PC-3 (cell line): ENCODE measurements at regions not wholly inside any gene's neighbourhood (a gene's known extent, or its start where the extent isn't known, plus 50 kb on each side); places are given as distances from the start of the nearest gene placed in this dataset.

Source experiments
- EZH2 ChIP-seq: fragments of 300-600 bp; sonication (generic); IDR thresholded peaks from one replicate; pipeline ENCODE4 v1.6.1; 2017; ENCODE audit warnings: antibody characterized with exemption, mild to moderate bottlenecking, low read length; ENCODE audit not compliant: unreplicated experiment
- TF ChIP-seq, protein P1 (sequence below): fragments of 300-600 bp; sonication (generic); conservative IDR thresholded peaks from 2 replicates; pipeline ENCODE4 v1.5.1; 2017; ENCODE audit warnings: antibody characterized with exemption, low read depth, mild to moderate bottlenecking, low read length

GRCh38 chr14:34018125-34018524 is 67.3 kb upstream of the EGLN3 start:
- TF ChIP-seq, protein P1, sequence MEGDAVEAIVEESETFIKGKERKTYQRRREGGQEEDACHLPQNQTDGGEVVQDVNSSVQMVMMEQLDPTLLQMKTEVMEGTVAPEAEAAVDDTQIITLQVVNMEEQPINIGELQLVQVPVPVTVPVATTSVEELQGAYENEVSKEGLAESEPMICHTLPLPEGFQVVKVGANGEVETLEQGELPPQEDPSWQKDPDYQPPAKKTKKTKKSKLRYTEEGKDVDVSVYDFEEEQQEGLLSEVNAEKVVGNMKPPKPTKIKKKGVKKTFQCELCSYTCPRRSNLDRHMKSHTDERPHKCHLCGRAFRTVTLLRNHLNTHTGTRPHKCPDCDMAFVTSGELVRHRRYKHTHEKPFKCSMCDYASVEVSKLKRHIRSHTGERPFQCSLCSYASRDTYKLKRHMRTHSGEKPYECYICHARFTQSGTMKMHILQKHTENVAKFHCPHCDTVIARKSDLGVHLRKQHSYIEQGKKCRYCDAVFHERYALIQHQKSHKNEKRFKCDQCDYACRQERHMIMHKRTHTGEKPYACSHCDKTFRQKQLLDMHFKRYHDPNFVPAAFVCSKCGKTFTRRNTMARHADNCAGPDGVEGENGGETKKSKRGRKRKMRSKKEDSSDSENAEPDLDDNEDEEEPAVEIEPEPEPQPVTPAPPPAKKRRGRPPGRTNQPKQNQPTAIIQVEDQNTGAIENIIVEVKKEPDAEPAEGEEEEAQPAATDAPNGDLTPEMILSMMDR: no peak
- no peak for TF ChIP-seq EZH2
